Natural killer cell (primary cell): ENCODE measurements at regions not wholly inside any gene's neighbourhood (a gene's known extent, or its start where the extent isn't known, plus 50 kb on each side); places are given as distances from the start of the nearest gene placed in this dataset.

Source experiments
- ATAC-seq, 3 donors: fragments of 150-1000 bp in 2 of 3; fragments of 200-7000 bp in 1 of 3; cut with Tn5 transposase; 1 replicate in 1 of 3; 2 replicates in 2 of 3; pipeline ENCODE4 v1.10.0; 2021; ENCODE audit warnings: mild to moderate bottlenecking in 2 of 3, moderate library complexity in 2 of 3
- DNase-seq, 2 donors: peaks; one replicate each; pipeline versions ENCODE4 v3.0.0 to v3.0.0-alpha.2; 2013 to 2021; ENCODE audit warnings: mixed read lengths in 1 of 2
- H3K27ac ChIP-seq: one replicate; pipeline ENCODE4 v1.5.1; 2013; ENCODE audit warnings: mild to moderate bottlenecking, low read length
- H3K27me3 ChIP-seq: one replicate; pipeline ENCODE4 v1.6.1; 2013; ENCODE audit warnings: low read length; ENCODE audit not compliant: control insufficient read depth, insufficient read depth
- H3K36me3 ChIP-seq: one replicate; pipeline ENCODE4 v1.6.1; 2013; ENCODE audit warnings: low read length; ENCODE audit not compliant: control insufficient read depth, insufficient read depth
- H3K4me1 ChIP-seq: one replicate; pipeline ENCODE4 v1.6.1; 2013; ENCODE audit warnings: low read length; ENCODE audit not compliant: control insufficient read depth, insufficient read depth
- H3K4me3 ChIP-seq: one replicate; pipeline ENCODE4 v1.5.1; 2013; ENCODE audit warnings: low read length
- H3K9me3 ChIP-seq: one replicate; pipeline ENCODE4 v1.6.1; 2013; ENCODE audit warnings: low read length; ENCODE audit not compliant: control insufficient read depth, insufficient read depth
- H3K27ac Mint-ChIP-seq, 2 donors: one replicate each; pipeline ENCODE4 v1.8.0; 2022; ENCODE audit warnings: mild to moderate bottlenecking in 2 of 2, mixed read lengths in 2 of 2, moderate library complexity in 1 of 2
- H3K27me3 Mint-ChIP-seq, 2 donors: one replicate each; pipeline ENCODE4 v1.8.0; 2022; ENCODE audit warnings: low read depth in 2 of 2, mixed read lengths in 2 of 2
- H3K36me3 Mint-ChIP-seq: one replicate; pipeline ENCODE4 v1.8.0; 2022; ENCODE audit warnings: mixed read lengths
- H3K4me1 Mint-ChIP-seq, 2 donors: one replicate each; pipeline ENCODE4 v1.8.0; 2022; ENCODE audit warnings: mixed read lengths in 2 of 2
- H3K4me3 Mint-ChIP-seq: one replicate; pipeline ENCODE4 v1.8.0; 2022; ENCODE audit warnings: mild to moderate bottlenecking, moderate library complexity, mixed read lengths
- H3K9me3 Mint-ChIP-seq, 2 donors: one replicate each; pipeline ENCODE4 v1.8.0; 2022; ENCODE audit warnings: mixed read lengths in 2 of 2
- CTCF ChIP-seq: fragments of 200-600 bp; IDR thresholded peaks from one replicate; pipeline ENCODE4 v1.8.0; 2022; ENCODE audit warnings: antibody characterized with exemption
- WGBS: methylation state at CpG from one replicate; pipeline ENCODE4 v1.1.7; 2013; ENCODE audit warnings: missing lambda C conversion rate; ENCODE audit not compliant: insufficient coverage; 5-methylcytosine and 5-hydroxymethylcytosine counted together
- intact Hi-C: fragments of 100-400 bp; cut with micrococcal nuclease; formaldehyde crosslinking; loops from one replicate; pipeline ENCODE4 v1.14.2; 2022

GRCh38 chr4:138540056-138540800 is 298.1 kb upstream of the SLC7A11 start:
- H3K27ac Mint-ChIP-seq: no peak overlapping the region
- DNase-seq (no peak), ATAC-seq (no peak)
- Histone ChIP-seq H3K9me3 (no peaks in the 10 kb centered on the region), H3K4me1 (no peaks in the 10 kb centered on the region), H3K27me3 (no peaks in the 10 kb centered on the region), H3K36me3 (no peaks in the 10 kb centered on the region), H3K27ac (no peak overlapping the region), H3K4me3 (no peak overlapping the region)
- intact Hi-C loops: no loop called here
- H3K4me1 Mint-ChIP-seq: no peaks in the 10 kb centered on the region
- peaks cover 11% of the 10 kb centered on the region in 2 donors for H3K9me3 Mint-ChIP-seq
- no peaks in the 10 kb centered on the region for H3K27me3 Mint-ChIP-seq
- H3K4me3 Mint-ChIP-seq: no peak overlapping the region
- no peaks in the 10 kb centered on the region for H3K36me3 Mint-ChIP-seq
- 74% methylated on average over 3 of the region's 4 CpGs for WGBS
- no peak for TF ChIP-seq CTCF

GRCh38 chr4:138538743-138539142 is 296.6 kb upstream of the SLC7A11 start:
- H3K4me1 ChIP-seq: no peaks in the 10 kb centered on the region
- H3K9me3 ChIP-seq: no peaks in the 10 kb centered on the region
- H3K27ac Mint-ChIP-seq: no peak overlapping the region
- no peak overlapping the region for H3K4me3 ChIP-seq
- ATAC-seq: no peak
- no peak overlapping the region for H3K4me3 Mint-ChIP-seq
- intact Hi-C loops: no loop called here
- H3K27me3 ChIP-seq: no peaks in the 10 kb centered on the region
- no peak for DNase-seq
- H3K27me3 Mint-ChIP-seq: no peaks in the 10 kb centered on the region
- no peak for TF ChIP-seq CTCF
- 43% methylated on average over 1 of the region's 2 CpGs for whole genome bisulfite sequencing
- no peaks in the 10 kb centered on the region for H3K4me1 Mint-ChIP-seq
- no peak overlapping the region for H3K27ac ChIP-seq
- peaks cover 3 to 14% of the 10 kb centered on the region in 2 donors for H3K9me3 Mint-ChIP-seq
- no peaks in the 10 kb centered on the region for H3K36me3 ChIP-seq
- H3K36me3 Mint-ChIP-seq: no peaks in the 10 kb centered on the region

DNA sequence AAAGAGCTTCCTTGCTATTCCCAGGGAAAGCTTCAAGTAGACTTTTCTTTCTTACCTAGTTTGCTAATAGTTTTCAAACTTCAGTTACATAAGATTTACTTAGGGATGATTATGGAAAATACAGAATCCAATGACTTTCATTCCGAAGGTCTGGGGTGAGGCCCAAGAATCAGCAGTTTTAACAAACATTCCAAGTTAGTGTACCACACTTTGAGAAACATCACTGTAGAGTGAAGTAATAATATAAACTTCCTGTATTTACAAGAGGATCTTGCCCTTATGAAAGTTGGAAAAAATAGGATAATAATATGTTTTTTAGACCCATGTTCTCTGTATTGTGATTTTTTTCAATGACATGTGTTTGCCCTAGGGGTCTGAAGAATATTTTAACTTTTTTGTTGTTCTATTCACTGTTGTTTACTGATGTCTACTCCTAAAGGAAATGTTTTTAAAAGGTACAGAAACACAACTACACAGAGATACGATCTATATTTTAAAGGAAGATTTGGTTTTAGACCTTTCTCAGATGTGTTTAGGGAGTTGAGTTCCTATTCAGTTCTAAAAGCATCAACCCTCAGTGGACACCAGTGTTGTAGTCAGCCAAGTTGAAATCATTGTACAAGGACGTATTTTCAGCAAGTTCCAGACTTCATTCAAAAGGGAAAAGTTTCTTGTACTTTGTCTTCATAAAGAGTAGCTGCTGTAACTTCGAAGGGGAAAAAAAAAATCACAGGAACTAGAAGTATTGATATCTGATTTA is 295.8 kb upstream of the SLC7A11 start:
- H3K27ac Mint-ChIP-seq: no peak overlapping the region
- no peak overlapping the region for H3K4me3 Mint-ChIP-seq
- DNase-seq (no peak), ATAC-seq (no peak)
- WGBS: 61% methylated on average over 3 of the region's 4 CpGs
- Histone ChIP-seq H3K27me3 (no peaks in the 10 kb centered on the region), H3K4me1 (no peaks in the 10 kb centered on the region), H3K9me3 (no peaks in the 10 kb centered on the region), H3K36me3 (no peaks in the 10 kb centered on the region), H3K27ac (no peak overlapping the region), H3K4me3 (no peak overlapping the region)
- no peak for TF ChIP-seq CTCF
- H3K4me1 Mint-ChIP-seq: no peaks in the 10 kb centered on the region
- no peaks in the 10 kb centered on the region for H3K27me3 Mint-ChIP-seq
- peaks cover 9 to 11% of the 10 kb centered on the region in 2 donors for H3K9me3 Mint-ChIP-seq
- no peaks in the 10 kb centered on the region for H3K36me3 Mint-ChIP-seq
- intact Hi-C loops: no loop called here
